T-helper 2 cell (primary cell): ENCODE measurements at regions not wholly inside any gene's neighbourhood (a gene's known extent, or its start where the extent isn't known, plus 50 kb on each side); places are given as distances from the start of the nearest gene placed in this dataset.

ENCODE experiments used
- DNase-seq, 5 experiments: peaks; one replicate each; pipeline versions ENCODE4 v3.0.0 to v3.0.0-alpha.2; 2012 to 2022

- peak in 2 of 5 experiments; percentile 79 to 90 for DNase-seq
These were observed 168.6 kb downstream of the TRIM33 start for GRCh38 chr1:114342376-114342775.

DNA sequence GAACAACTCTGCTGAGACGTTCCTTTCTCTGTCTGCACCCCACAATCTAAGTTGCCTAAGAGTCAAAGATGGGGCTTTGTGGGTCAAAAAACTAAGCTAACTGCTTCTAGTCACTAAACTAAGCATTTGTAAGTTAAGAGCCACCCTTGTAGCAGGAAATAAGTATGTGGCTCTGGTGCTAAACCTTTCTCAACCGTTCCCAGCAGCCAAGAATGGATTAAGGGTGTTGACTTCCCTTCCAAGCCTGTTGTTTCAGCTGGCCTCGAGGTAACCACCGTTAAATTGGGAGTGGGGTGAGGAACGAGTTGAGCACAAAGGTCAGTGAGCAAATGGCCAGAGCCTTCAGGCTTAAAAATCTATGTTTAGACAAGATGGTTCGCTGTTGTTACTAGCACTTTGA lies 169.1 kb downstream of the TRIM33 start:
- DNase-seq = peak in 2 of 5 experiments; percentile 35 to 42

GRCh38 chr1:114341299-114341698 lies 169.7 kb downstream of the TRIM33 start:
- peak in 2 of 5 experiments; percentile 82 to 97 for DNase-seq

GRCh38 chr1:114340892-114341291 lies 170.1 kb downstream of the TRIM33 start:
- no peak for DNase-seq

DNA sequence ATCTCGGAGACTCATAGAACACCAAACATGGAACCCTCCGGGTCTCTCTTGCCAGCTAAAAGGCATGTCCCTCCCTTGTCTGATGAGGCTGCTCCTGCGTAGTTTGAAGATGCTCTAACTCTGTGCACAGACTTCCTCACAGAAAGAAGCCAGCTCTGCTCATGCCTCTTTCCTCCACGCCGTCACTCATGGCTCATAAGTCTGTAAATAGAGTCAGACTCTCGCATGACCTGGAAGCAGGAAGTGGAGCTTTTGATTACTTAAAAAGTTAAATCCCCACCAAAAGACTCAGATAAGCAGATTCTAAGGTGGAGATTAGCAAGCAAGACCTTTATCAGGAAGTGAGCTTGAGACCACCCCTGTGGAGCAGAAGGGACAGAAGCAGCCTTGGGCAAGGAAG lies 171.6 kb downstream of the TRIM33 start:
- DNase-seq = peak in 1 of 5 experiments; percentile 52

- no peak for DNase-seq
These were observed 172.7 kb downstream of the TRIM33 start for GRCh38 chr1:114338191-114338890.

- no peak for DNase-seq
These were observed 173.6 kb downstream of the TRIM33 start for GRCh38 chr1:114337417-114337816.

DNA sequence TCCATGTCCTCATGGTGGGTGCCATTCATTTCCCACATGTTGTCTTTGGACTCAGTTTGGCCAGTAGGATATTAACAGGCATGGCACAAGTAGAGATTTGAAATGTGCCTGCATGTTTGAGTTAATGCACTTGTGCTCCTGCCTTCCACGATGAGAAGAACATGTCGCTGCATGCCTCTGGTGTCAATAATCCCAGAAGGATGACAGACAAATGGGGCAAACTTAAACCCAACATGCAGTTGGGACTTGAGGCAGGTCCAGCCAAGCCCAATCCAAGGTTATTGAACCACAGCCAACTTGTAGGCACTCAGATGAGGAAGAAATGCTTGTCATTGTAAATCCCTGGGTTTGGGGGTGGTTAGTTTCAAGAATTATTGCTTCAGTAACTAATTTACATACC lies 174.6 kb downstream of the TRIM33 start:
- no peak for DNase-seq

DNA sequence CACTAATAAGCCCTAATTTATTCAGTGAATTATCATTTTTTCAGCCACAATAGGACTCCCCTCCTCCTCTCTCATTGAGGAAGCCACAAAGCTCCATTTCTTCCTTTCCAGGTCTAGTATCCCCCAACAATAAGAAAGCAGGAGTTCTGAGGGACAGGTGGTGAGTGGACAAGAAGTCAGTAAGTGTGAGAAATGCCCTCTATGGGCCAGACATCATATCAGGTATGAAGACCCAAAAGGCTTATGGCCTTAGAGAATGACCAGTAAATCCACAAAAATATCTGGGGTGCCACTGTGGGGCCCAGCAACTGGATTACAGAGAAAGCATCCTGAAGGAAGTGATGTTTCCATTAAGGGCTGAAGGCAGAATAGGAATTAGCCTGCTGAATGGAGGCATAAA lies 175.7 kb downstream of the TRIM33 start:
- no peak for DNase-seq

DNA sequence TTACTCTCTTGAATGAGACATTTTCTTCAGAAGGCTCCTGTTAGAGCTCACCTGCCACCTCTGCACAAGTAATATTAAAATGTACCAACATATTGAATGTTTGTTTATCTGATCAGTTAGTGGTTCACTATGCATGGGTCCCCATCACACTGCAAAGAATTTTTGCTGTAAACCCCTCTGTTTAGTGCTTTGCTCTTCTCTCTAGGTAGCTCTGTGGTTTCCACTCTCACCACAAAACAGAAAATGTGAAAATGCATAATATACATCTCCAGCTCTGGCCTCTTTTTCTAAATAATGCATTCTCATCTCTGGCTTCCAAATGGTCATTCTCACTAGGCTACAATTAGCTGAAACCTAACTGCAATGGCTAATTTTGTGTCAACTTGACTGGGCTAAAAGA lies 176.7 kb downstream of the TRIM33 start:
- peak in 1 of 5 experiments; percentile 75 for DNase-seq

DNA sequence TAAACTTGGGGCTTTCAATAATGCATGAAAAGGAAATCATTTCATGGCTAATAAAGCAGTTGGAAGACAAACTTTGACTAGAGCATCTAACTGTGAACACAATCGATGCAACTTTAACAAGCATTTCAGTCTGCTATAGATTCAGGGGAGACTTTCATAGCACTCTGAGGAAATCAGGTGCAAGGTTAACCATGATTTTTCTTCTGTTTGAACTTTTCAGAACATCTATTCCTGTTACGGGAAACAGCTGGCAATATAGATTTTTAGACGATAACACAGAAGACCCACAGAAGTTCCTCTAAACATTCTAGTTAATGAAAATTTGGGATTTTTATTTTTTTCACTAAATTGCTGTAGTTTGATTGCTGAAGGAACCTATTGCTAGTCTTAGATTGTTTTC lies 177.3 kb downstream of the TRIM33 start:
- no peak for DNase-seq

DNA sequence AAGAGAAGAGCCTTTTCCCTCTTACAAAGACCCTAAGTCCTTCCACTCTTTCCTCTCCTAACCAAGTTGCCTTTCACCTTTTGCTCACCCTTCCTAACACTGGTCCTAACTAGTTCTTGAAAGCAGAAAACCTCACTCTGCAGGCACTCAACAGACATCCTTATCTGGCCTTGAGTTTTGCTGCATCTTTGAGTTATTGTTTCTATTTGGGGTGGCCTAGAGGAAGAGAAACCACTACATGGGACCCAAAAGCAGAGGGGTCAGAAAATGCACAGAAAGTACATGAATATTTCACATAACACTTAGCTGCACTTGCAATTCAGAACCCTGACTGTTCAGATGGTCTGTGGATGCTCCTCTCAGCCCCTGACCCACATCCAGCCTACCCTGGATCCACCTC lies 178.3 kb upstream of the SYT6 start:
- no peak for DNase-seq

- DNase-seq = peak in 2 of 5 experiments; percentile 30 to 73
These were observed 176.8 kb upstream of the SYT6 start for GRCh38 chr1:114330451-114330983.

DNA sequence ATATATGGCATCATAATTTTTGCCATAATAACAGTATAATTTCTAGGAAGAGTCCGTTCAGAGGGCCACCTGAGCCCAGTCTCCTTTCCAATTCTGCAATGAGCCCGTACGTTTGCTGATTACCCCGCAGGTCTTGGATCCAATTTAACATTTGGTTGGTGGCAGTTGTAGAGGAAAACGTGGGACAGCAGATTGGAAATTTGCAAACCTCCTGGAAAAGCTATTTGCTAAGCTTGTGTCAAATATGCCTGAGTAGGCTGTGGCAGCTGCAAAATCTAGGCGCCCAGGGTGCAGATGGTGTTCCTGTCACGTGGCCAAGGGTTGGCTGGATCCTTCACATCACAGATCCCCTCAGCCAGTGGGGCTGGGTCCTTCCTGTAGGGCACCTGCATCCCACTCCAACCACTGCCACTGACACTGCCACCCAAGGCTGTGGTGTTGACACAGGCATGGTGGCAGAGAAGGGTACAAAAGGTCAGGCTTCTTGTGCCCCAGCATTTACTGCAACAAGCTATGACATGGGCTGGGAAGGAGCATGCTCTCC lies 174.8 kb upstream of the SYT6 start:
- DNase-seq = no peak

GRCh38 chr1:114324662-114324965 lies 170.9 kb upstream of the SYT6 start:
- no peak for DNase-seq

DNA sequence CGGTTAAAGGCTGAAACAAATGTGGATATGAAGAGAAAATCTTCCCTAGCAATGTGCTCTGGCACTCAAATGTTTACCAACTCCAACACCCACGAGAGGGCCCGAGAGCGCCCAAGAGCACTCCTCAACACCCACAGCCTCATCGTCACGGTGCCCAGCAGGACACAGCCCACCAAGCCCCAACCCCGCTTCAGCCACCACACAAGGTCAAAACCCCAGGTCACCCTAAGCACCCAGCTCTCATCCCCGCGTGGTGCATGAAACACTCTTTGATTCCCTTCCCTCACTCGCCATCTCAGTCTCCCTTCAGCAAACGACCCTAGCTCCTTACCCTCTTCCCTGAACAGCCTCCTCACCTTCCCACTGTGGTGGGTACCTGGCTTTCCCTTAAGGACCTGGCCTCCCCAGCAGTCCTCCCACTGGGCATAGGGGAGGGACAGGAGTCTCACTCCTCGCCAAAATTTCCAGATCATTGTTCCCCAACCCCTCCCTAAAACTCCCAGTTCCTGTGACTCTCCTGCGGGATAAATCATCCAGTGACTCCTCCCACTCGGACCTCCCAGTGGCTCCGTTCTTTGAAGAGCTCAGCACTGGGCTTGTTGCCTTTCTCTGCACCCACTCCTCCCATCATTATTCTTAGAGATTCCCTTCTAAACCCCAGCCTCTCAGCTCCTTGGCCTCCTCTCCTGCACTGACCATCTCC lies 170.4 kb upstream of the SYT6 start:
- DNase-seq = no peak

- no peak for DNase-seq
These were observed 169.1 kb upstream of the SYT6 start for GRCh38 chr1:114322734-114323133.

- DNase-seq = no peak
These were observed 168.5 kb upstream of the SYT6 start for GRCh38 chr1:114322207-114322606.

GRCh38 chr1:114320586-114320985 lies 166.9 kb upstream of the SYT6 start:
- no peak for DNase-seq

DNA sequence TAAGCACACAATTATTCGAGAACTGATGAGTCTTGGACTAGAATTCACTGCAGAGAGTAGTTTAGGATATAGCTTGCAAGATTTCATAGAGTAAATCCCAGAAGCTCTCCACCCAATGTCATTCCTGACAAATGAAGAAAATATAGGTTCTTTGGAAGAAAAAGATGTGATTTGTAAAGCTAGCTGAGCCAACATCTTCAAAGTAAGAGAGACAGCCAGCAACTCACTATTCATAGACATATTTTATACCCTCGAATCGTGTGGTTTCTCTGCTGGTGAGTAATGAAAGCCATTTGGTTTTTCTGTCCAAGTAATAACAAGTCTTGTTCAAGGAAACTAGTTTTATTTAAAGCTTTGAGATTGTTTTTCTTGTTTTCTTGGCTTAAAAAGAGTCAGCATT lies 165.7 kb upstream of the SYT6 start:
- no peak for DNase-seq

GRCh38 chr1:114318961-114319360 lies 165.3 kb upstream of the SYT6 start:
- no peak for DNase-seq

DNA sequence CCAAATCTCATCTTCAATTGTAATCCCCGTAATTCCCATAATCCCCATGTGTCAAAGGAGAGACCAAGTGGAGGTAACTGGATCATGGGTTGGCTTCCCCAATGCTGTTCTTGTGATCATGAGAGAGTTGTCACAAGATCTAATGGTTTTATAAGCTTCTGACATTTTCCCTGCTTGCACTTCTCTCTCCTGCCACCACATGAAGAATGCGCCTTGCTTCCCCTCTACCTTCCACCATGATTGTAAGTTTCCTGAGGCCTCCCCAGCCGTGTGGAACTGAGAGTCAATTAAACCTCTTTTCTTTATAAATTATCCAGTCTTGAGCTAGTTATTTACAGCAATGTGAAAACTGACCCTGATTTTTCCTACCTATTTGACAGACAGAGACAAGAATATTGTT lies 162.5 kb upstream of the SYT6 start:
- no peak for DNase-seq

- DNase-seq = no peak
These were observed 162.0 kb upstream of the SYT6 start for GRCh38 chr1:114315631-114316030.

- no peak for DNase-seq
These were observed 160.9 kb upstream of the SYT6 start for GRCh38 chr1:114314576-114314975.
